ENCODE measurements at regions not wholly inside any gene's neighbourhood (a gene's known extent, or its start where the extent isn't known, plus 50 kb on each side); places are given as distances from the start of the nearest gene placed in this dataset.
A peak's percentile ranks its signal among the peaks of the same experiment; 100 is the strongest.

DNA sequence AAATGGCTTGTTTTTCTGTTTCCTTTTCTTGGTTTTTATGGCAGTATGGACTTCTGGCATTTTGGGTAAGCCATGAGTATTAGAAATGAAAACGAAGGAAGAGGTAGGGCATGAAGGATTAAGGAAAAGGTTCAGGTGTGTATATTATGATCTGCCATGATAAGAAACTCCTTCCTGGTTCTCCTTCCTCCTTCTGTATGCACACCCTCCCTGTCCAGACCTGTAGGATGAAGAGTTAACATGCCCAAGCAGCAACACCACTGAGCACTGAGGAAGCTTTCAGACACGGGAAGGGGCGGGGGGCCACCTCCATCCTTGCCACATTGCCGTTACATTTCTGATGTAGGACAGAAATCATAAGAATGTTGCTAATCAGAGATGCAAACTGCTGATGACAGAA lies 361.0 kb upstream of the ZMIZ1 start:
- H3K9ac ChIP-seq (ENCODE audit: low read length) = no peak overlapping the region
- H3K27ac ChIP-seq (ENCODE audit: low read depth, low read length) = no peak overlapping the region
- H3K4me1 ChIP-seq (ENCODE audit: control insufficient read depth in 1 of 2, insufficient read depth in 2 of 2, low read length in 2 of 2) = peaks cover 0 to 10% of the 10 kb centered on the region in 2 experiments; a peak in 2 of 4 replicates
- H3K9me2 ChIP-seq (ENCODE audit: insufficient read depth) = no peaks in the 10 kb centered on the region
- no peaks in the 10 kb centered on the region for H3K79me2 ChIP-seq (ENCODE audit: insufficient read depth, low read length)
- ChIA-PET CTCF (no interaction called here), POLR2A (no interaction called here), RAD21 (ENCODE audit: low non-redundant PET in 1 of 2, low total read pairs in 2 of 2, uncharacterized antibody in 2 of 2, unreplicated experiment in 2 of 2) (no interaction called here)
- no TSS peak for BruUV-seq (replicated peaks)
- no peak for DNase-seq (ENCODE audit: low read depth, low spot score)
- no peaks in the 10 kb centered on the region for H4K20me1 ChIP-seq (ENCODE audit: insufficient read depth)
- no peak for ATAC-seq
- H3K9me3 ChIP-seq (ENCODE audit: control insufficient read depth in 1 of 2, insufficient read depth in 1 of 2, low read depth in 1 of 2, low read length in 2 of 2) = no peaks in the 10 kb centered on the region
- no peaks in the 10 kb centered on the region for H3K36me3 ChIP-seq (ENCODE audit: control insufficient read depth in 1 of 2, insufficient read depth in 2 of 2, low read length in 2 of 2)
- H3K27me3 ChIP-seq (ENCODE audit: insufficient read depth, low read length) = no peaks in the 10 kb centered on the region; the same call in 1 of the 2 replicates
- no peak overlapping the region for H2AFZ ChIP-seq (ENCODE audit: low read depth, low read length, poor library complexity, severe bottlenecking)
- no peak for TF ChIP-seq ZFX (IDR thresholded peaks at IDR 0.05)
- TF ChIP-seq CBX3 (IDR thresholded peaks at IDR 0.05; ENCODE audit: low read depth) = no peak
- no peak for TF ChIP-seq TCF7L2 (IDR thresholded peaks at IDR 0.05; ENCODE audit: borderline replicate concordance, extremely low read depth, insufficient read depth, insufficient read length)
- no peak for TF ChIP-seq ZNF274 (IDR thresholded peaks at IDR 0.05; ENCODE audit: low read depth, low read length)
- no peak for TF ChIP-seq POLR2AphosphoS5 (IDR thresholded peaks at IDR 0.05; ENCODE audit: low read depth, low read length)
- TF ChIP-seq ELF1 (IDR thresholded peaks at IDR 0.05; ENCODE audit: borderline replicate concordance, low read depth) = no peak
- TF ChIP-seq POLR2A (IDR thresholded peaks at IDR 0.05; ENCODE audit: borderline replicate concordance, extremely low read depth, insufficient read depth, insufficient read length) = no peak
- TF ChIP-seq JUND (IDR thresholded peaks at IDR 0.05) = no peak
- TF ChIP-seq EZH2 (IDR thresholded peaks at IDR 0.05) = no peak
- H3K4me2 ChIP-seq (ENCODE audit: low read length) = no peak overlapping the region
- intact Hi-C loops (cut with micrococcal nuclease) = loop anchor here (5.0 kb wide), 1 partner anchor 660 kb away; no protein-coding TSS in a partner anchor
- no peak overlapping the region for H3K4me3 ChIP-seq (replicated peaks in 1 of 2; ENCODE audit: low read depth in 1 of 2, low read length in 2 of 2)

DNA sequence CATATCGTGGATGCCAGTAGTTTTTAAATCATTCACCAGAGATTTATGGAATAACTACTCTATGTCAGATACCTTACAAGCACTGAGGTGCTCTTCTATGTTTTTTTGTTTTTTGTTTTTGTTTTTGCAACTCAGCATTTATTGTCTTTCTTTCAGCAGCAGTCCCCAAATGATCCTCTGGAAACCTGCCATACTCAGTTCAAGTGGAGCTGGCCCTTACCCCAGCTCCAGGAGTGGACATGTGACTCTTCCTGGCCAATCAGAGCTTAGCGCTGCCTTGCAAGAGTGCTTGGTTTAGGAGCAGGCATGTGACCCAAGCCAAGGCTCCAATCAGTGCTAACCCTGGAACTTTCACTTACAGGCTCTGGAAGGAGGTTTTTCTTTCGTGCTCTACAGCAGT lies 356.6 kb upstream of the ZMIZ1 start:
- Histone ChIP-seq H3K27ac (ENCODE audit: low read depth, low read length) (no peak overlapping the region), H3K9me2 (ENCODE audit: insufficient read depth) (no peaks in the 10 kb centered on the region), H3K9ac (ENCODE audit: low read length) (no peak overlapping the region), H3K4me2 (ENCODE audit: low read length) (no peak overlapping the region), H3K36me3 (ENCODE audit: control insufficient read depth in 1 of 2, insufficient read depth in 2 of 2, low read length in 2 of 2) (no peaks in the 10 kb centered on the region), H2AFZ (ENCODE audit: low read depth, low read length, poor library complexity, severe bottlenecking) (no peak overlapping the region), H3K4me1 (ENCODE audit: control insufficient read depth in 1 of 2, insufficient read depth in 2 of 2, low read length in 2 of 2) (no peaks in the 10 kb centered on the region), H3K4me3 (replicated peaks in 1 of 2; ENCODE audit: low read depth in 1 of 2, low read length in 2 of 2) (no peak overlapping the region), H3K9me3 (ENCODE audit: control insufficient read depth in 1 of 2, insufficient read depth in 1 of 2, low read depth in 1 of 2, low read length in 2 of 2) (no peaks in the 10 kb centered on the region), H3K79me2 (ENCODE audit: insufficient read depth, low read length) (no peaks in the 10 kb centered on the region), H3K27me3 (ENCODE audit: insufficient read depth, low read length) (peaks cover 10% of the 10 kb centered on the region), H4K20me1 (ENCODE audit: insufficient read depth) (no peaks in the 10 kb centered on the region)
- no TSS peak for BruUV-seq (replicated peaks)
- intact Hi-C loops (cut with micrococcal nuclease) = no loop called here
- DNase-seq (ENCODE audit: low read depth, low spot score) (no peak), ATAC-seq (peak; percentile 49; the same call in 1 of the 2 replicates)
- RAD21 ChIA-PET (ENCODE audit: low non-redundant PET in 1 of 2, low total read pairs in 2 of 2, uncharacterized antibody in 2 of 2, unreplicated experiment in 2 of 2) = no interaction called here
- CTCF ChIA-PET = no interaction called here
- POLR2A ChIA-PET = no interaction called here
- TF ChIP-seq ZNF274 (IDR thresholded peaks at IDR 0.05; ENCODE audit: low read depth, low read length) (no peak), EZH2 (IDR thresholded peaks at IDR 0.05) (no peak), SIN3A (IDR thresholded peaks at IDR 0.05; ENCODE audit: low read depth) (no peak), CEBPB (IDR thresholded peaks at IDR 0.05; ENCODE audit: low read depth) (no peak), YY1 (IDR thresholded peaks at IDR 0.05; ENCODE audit: extremely low read depth, insufficient replicate concordance, low read depth, low read length) (no peak), SP1 (IDR thresholded peaks at IDR 0.05; ENCODE audit: low read depth) (no peak), ZFX (IDR thresholded peaks at IDR 0.05) (no peak)

Data from HCT116 (cell line).